GM12878 (cell line): ENCODE measurements at regions not wholly inside any gene's neighbourhood (a gene's known extent, or its start where the extent isn't known, plus 50 kb on each side); places are given as distances from the start of the nearest gene placed in this dataset.

ENCODE experiments used
- BACH1 ChIP-seq: fragments of 450-650 bp; IDR thresholded peaks from 2 replicates; pipeline ENCODE4 v1.6.1; 2017; ENCODE audit warnings: mild to moderate bottlenecking, borderline replicate concordance
- BMI1 ChIP-seq: fragments of 450-650 bp; IDR thresholded peaks from 2 replicates; pipeline ENCODE4 v1.6.1; 2016; ENCODE audit warnings: mild to moderate bottlenecking, moderate library complexity, borderline replicate concordance
- CHD1 ChIP-seq: IDR thresholded peaks from 2 replicates; pipeline ENCODE4 v1.6.1; 2012; ENCODE audit warnings: low read depth, low read length, improper control_type of control experiment
- CREB1 ChIP-seq: IDR thresholded peaks from 2 replicates; pipeline ENCODE4 v1.6.1; 2012; ENCODE audit warnings: low read depth, mild to moderate bottlenecking, inconsistent platforms
- CTCF ChIP-seq, 3 experiments: IDR thresholded peaks in 2 of 3; conservative IDR thresholded peaks in 1 of 3; 2 replicates each; pipeline ENCODE4 v1.5.1; 2011; ENCODE audit warnings: low read depth in 3 of 3, low read length in 3 of 3, mild to moderate bottlenecking in 3 of 3, control low read depth in 2 of 3, moderate library complexity in 2 of 3, inconsistent platforms in 1 of 3, mixed read lengths in 1 of 3; ENCODE audit not compliant: control insufficient read depth in 2 of 3, insufficient read depth in 1 of 3; ENCODE audit errors: extremely low read depth in 1 of 3
- FOXM1 ChIP-seq: IDR thresholded peaks from 2 replicates; pipeline ENCODE4 v1.6.1; 2012; ENCODE audit warnings: low read depth, mild to moderate bottlenecking, inconsistent platforms, low read length, moderate library complexity
- IKZF2 ChIP-seq, 2 experiments: fragments of 450-650 bp; IDR thresholded peaks; 2 replicates each; pipeline ENCODE4 v1.6.1; 2017; ENCODE audit warnings: mild to moderate bottlenecking in 2 of 2, moderate library complexity in 2 of 2
- MEF2B ChIP-seq: fragments of 450-650 bp; IDR thresholded peaks from 2 replicates; pipeline ENCODE4 v1.6.1; 2018; ENCODE audit warnings: mild to moderate bottlenecking, moderate library complexity; ENCODE audit not compliant: partially characterized antibody, poor library complexity, severe bottlenecking
- MTA2 ChIP-seq: fragments of 450-650 bp; IDR thresholded peaks from 2 replicates; pipeline ENCODE4 v1.6.1; 2016; ENCODE audit warnings: low read depth, mild to moderate bottlenecking, moderate library complexity
- MTA3 ChIP-seq: IDR thresholded peaks from 2 replicates; pipeline ENCODE4 v1.6.1; 2012; ENCODE audit warnings: low read length, inconsistent platforms, borderline replicate concordance
- NFIC ChIP-seq: IDR thresholded peaks from 2 replicates; pipeline ENCODE4 v1.6.1; 2012; ENCODE audit warnings: low read depth, mild to moderate bottlenecking, inconsistent platforms, low read length, moderate library complexity
- NKRF ChIP-seq: fragments of 450-650 bp; conservative IDR thresholded peaks from 2 replicates; pipeline ENCODE4 v1.6.1; 2017; ENCODE audit warnings: mild to moderate bottlenecking, moderate library complexity
- NR2F1 ChIP-seq: fragments of 450-650 bp; conservative IDR thresholded peaks from 2 replicates; pipeline ENCODE4 v1.6.1; 2017; ENCODE audit warnings: mild to moderate bottlenecking
- NRF1 ChIP-seq: conservative IDR thresholded peaks from 2 replicates; pipeline ENCODE4 v1.6.1; 2011; ENCODE audit warnings: mild to moderate bottlenecking, low read depth, low read length, improper control_type of control experiment
- PBX3 ChIP-seq: IDR thresholded peaks from 2 replicates; pipeline ENCODE4 v1.6.1; 2011; ENCODE audit warnings: mild to moderate bottlenecking, low read depth, low read length, moderate library complexity; ENCODE audit not compliant: insufficient replicate concordance
- POU2F2 ChIP-seq: IDR thresholded peaks from 3 replicates; pipeline ENCODE4 v1.6.1; 2011; ENCODE audit warnings: low read depth, mild to moderate bottlenecking, low read length, borderline replicate concordance
- RCOR1 ChIP-seq: conservative IDR thresholded peaks from 2 replicates; pipeline ENCODE4 v1.6.1; 2012; ENCODE audit warnings: low read depth, low read length, improper control_type of control experiment
- RUNX3 ChIP-seq: IDR thresholded peaks from 2 replicates; pipeline ENCODE4 v1.6.1; 2012; ENCODE audit warnings: low read length, inconsistent platforms
- SPI1 ChIP-seq: IDR thresholded peaks from 2 replicates; pipeline ENCODE4 v1.6.1; 2011; ENCODE audit warnings: low read depth, mild to moderate bottlenecking, low read length, moderate library complexity, borderline replicate concordance; ENCODE audit not compliant: insufficient read depth
- STAT1 ChIP-seq: fragments of 450-650 bp; conservative IDR thresholded peaks from 2 replicates; pipeline ENCODE4 v1.6.1; 2014; ENCODE audit warnings: antibody characterized with exemption, mild to moderate bottlenecking
- TAF1 ChIP-seq: IDR thresholded peaks from 2 replicates; pipeline ENCODE4 v1.6.1; 2011; ENCODE audit warnings: mild to moderate bottlenecking, low read depth, low read length, borderline replicate concordance
- ZNF274 ChIP-seq: IDR thresholded peaks from one replicate; pipeline ENCODE4 v1.8.0; 2011; ENCODE audit not compliant: insufficient read length, insufficient read depth
- ZNF622 ChIP-seq: fragments of 450-650 bp; IDR thresholded peaks from 2 replicates; pipeline ENCODE4 v1.6.1; 2017; ENCODE audit warnings: mild to moderate bottlenecking, inconsistent platforms
- ZZZ3 ChIP-seq: IDR thresholded peaks from 2 replicates; pipeline ENCODE4 v1.6.1; 2011; ENCODE audit warnings: low read depth; ENCODE audit not compliant: control insufficient read depth, insufficient read length

- TF ChIP-seq MTA2 (peak; percentile 53; the same call in 1 of the 2 replicates), NR2F1 (peak; percentile 84), NRF1 (no peak), TAF1 (no peak), IKZF2 (IDR thresholded peaks at IDR 0.05) (peak; percentile 68 to 81; a peak in 3 of 4 replicates), FOXM1 (no peak), ZNF622 (no peak), NFIC (peak; percentile 48; the same call in 1 of the 2 replicates), CHD1 (no peak), RCOR1 (no peak), POU2F2 (no peak), ZZZ3 (no peak), RUNX3 (peak; percentile 88), BACH1 (no peak), MTA3 (no peak), NKRF (no peak), MEF2B (peak; percentile 60), ZNF274 (no peak), SPI1 (no peak), PBX3 (no peak), CREB1 (no peak), CTCF (IDR thresholded peaks at IDR 0.05 in 2 of 3, conservative IDR thresholded peaks at IDR 0.05 in 1 of 3; ENCODE audit: control insufficient read depth in 2 of 3, extremely low read depth in 1 of 3, insufficient read depth in 1 of 3, low read depth in 3 of 3, low read length in 3 of 3) (no peak), STAT1 (no peak), BMI1 (peak; percentile 48; the same call in 1 of the 2 replicates)
Measured at GRCh38 chr2:8424997-8425900, 256.6 kb upstream of the ID2 start (continued).
